ENCODE measurements at regions not wholly inside any gene's neighbourhood (a gene's known extent, or its start where the extent isn't known, plus 50 kb on each side); places are given as distances from the start of the nearest gene placed in this dataset.

- DNase-seq = no peak
Measured at GRCh38 chr18:65547046-65547445, 203.8 kb upstream of the CDH7 start.

GRCh38 chr18:65544701-65545100 lies 206.1 kb upstream of the CDH7 start:
- no peak for DNase-seq

- DNase-seq = peak; percentile 14
Measured at GRCh38 chr18:65527879-65528633, 222.8 kb upstream of the CDH7 start.

GRCh38 chr18:65526099-65526498 lies 224.7 kb upstream of the CDH7 start:
- DNase-seq = no peak

- DNase-seq = no peak
Measured at GRCh38 chr18:65523461-65523860, 227.4 kb upstream of the CDH7 start.

GRCh38 chr18:65522907-65523306 lies 227.9 kb upstream of the CDH7 start:
- no peak for DNase-seq

- DNase-seq = no peak
Measured at GRCh38 chr18:65516209-65516608, 234.6 kb upstream of the CDH7 start.

- no peak for DNase-seq
Measured at GRCh38 chr18:65498605-65499004, 252.2 kb upstream of the CDH7 start.

- no peak for DNase-seq
Measured at GRCh38 chr18:65487569-65487968, 263.2 kb upstream of the CDH7 start.

GRCh38 chr18:65477455-65477854 lies 273.4 kb upstream of the CDH7 start:
- DNase-seq = no peak

GRCh38 chr18:65468881-65469280 lies 281.9 kb upstream of the CDH7 start:
- DNase-seq = no peak

- DNase-seq = no peak
Measured at GRCh38 chr18:65464361-65464760, 286.5 kb upstream of the CDH7 start.

- DNase-seq = no peak
Measured at GRCh38 chr18:65459741-65460140, 291.1 kb upstream of the CDH7 start.

GRCh38 chr18:65458871-65459270 lies 291.9 kb upstream of the CDH7 start:
- no peak for DNase-seq

GRCh38 chr18:65439188-65439587 lies 311.6 kb upstream of the CDH7 start:
- DNase-seq = peak; percentile 70

- DNase-seq = no peak
Measured at GRCh38 chr18:65436430-65436829, 314.4 kb upstream of the CDH7 start.

GRCh38 chr18:65435534-65435933 lies 315.3 kb upstream of the CDH7 start:
- no peak for DNase-seq

- no peak for DNase-seq
Measured at GRCh38 chr18:65429601-65430000, 321.2 kb upstream of the CDH7 start.

GRCh38 chr18:65425366-65425765 lies 325.4 kb upstream of the CDH7 start:
- DNase-seq = no peak

- DNase-seq = no peak
Measured at GRCh38 chr18:65423776-65424175, 327.0 kb upstream of the CDH7 start.

GRCh38 chr18:65422544-65423136 lies 328.2 kb upstream of the CDH7 start:
- no peak for DNase-seq

GRCh38 chr18:65415098-65415497 lies 335.7 kb upstream of the CDH7 start:
- no peak for DNase-seq

- no peak for DNase-seq
Measured at GRCh38 chr18:65414501-65414900, 336.3 kb upstream of the CDH7 start.

- DNase-seq = no peak
Measured at GRCh38 chr18:65411061-65411460, 339.8 kb upstream of the CDH7 start.

- no peak for DNase-seq
Measured at GRCh38 chr18:65409261-65409660, 341.6 kb upstream of the CDH7 start.
